Ishikawa (cell line): ENCODE measurements at regions not wholly inside any gene's neighbourhood (a gene's known extent, or its start where the extent isn't known, plus 50 kb on each side); places are given as distances from the start of the nearest gene placed in this dataset.

ENCODE experiments used
- CEBPB ChIP-seq: IDR thresholded peaks from 2 replicates; pipeline ENCODE4 v1.6.1; 2012
- CREB1 ChIP-seq: IDR thresholded peaks from 2 replicates; pipeline ENCODE4 v1.6.1; 2012; ENCODE audit warnings: low read depth
- EGR1 ChIP-seq: IDR thresholded peaks from 2 replicates; pipeline ENCODE4 v1.6.1; 2012
- EP300 ChIP-seq: IDR thresholded peaks from 2 replicates; pipeline ENCODE4 v1.6.1; 2012; ENCODE audit warnings: borderline replicate concordance
- FOXM1 ChIP-seq: IDR thresholded peaks from 2 replicates; pipeline ENCODE4 v1.6.1; 2012; ENCODE audit warnings: low read depth, borderline replicate concordance
- MAX ChIP-seq: IDR thresholded peaks from 2 replicates; pipeline ENCODE4 v1.6.1; 2012
- NFIC ChIP-seq: IDR thresholded peaks from 2 replicates; pipeline ENCODE4 v1.6.1; 2012
- RAD21 ChIP-seq: IDR thresholded peaks from 2 replicates; pipeline ENCODE4 v1.6.1; 2012; ENCODE audit warnings: low read depth
- REST ChIP-seq: IDR thresholded peaks from 2 replicates; pipeline ENCODE4 v1.6.1; 2012; ENCODE audit warnings: low read depth, mild to moderate bottlenecking
- TAF1 ChIP-seq: IDR thresholded peaks from 2 replicates; pipeline ENCODE4 v1.6.1; 2012; ENCODE audit warnings: low read depth, mild to moderate bottlenecking
- TCF12 ChIP-seq: IDR thresholded peaks from 2 replicates; pipeline ENCODE4 v1.6.1; 2012; ENCODE audit warnings: low read depth
- TEAD4 ChIP-seq: IDR thresholded peaks from 2 replicates; pipeline ENCODE4 v1.6.1; 2012
- USF1 ChIP-seq: IDR thresholded peaks from 2 replicates; pipeline ENCODE4 v1.6.1; 2012
- YY1 ChIP-seq: IDR thresholded peaks from 2 replicates; pipeline ENCODE4 v1.6.1; 2012; ENCODE audit warnings: low read depth
- ZBTB7A ChIP-seq: IDR thresholded peaks from 2 replicates; pipeline ENCODE4 v1.6.1; 2012; ENCODE audit warnings: low read depth

- TF ChIP-seq TEAD4 (peak; percentile 70), YY1 (no peak), USF1 (0 out of 2 replicates have a peak, but pooled peaks have one; percentile 6), NFIC (no peak), TCF12 (peak; percentile 72), ZBTB7A (no peak), FOXM1 (peak; percentile 46; the same call in 1 of the 2 replicates), MAX (no peak), CEBPB (no peak), REST (no peak), EP300 (peak; percentile 73; the same call in 1 of the 2 replicates), TAF1 (no peak), CREB1 (no peak), EGR1 (no peak), RAD21 (no peak)
Measured at GRCh38 chr2:122255924-122256323, 500.5 kb downstream of the TSN start.

GRCh38 chr2:122261911-122262310 lies 506.5 kb downstream of the TSN start:
- no peak for TF ChIP-seq EGR1
- TF ChIP-seq NFIC, result no peak
- TF ChIP-seq RAD21, result no peak
- no peak for TF ChIP-seq ZBTB7A
- no peak for TF ChIP-seq MAX
- TF ChIP-seq TAF1, result no peak
- TF ChIP-seq FOXM1, result no peak

GRCh38 chr2:122263746-122264145 lies 508.3 kb downstream of the TSN start:
- TF ChIP-seq TCF12 (no peak), YY1 (no peak), USF1 (no peak), NFIC (no peak), EP300 (no peak), TAF1 (no peak), EGR1 (no peak), FOXM1 (no peak), RAD21 (no peak), CEBPB (no peak), ZBTB7A (no peak), TEAD4 (no peak), CREB1 (no peak), MAX (no peak)

- TF ChIP-seq MAX (no peak), TEAD4 (no peak), EP300 (no peak), TAF1 (no peak), FOXM1 (no peak), RAD21 (no peak), TCF12 (no peak), ZBTB7A (no peak), CREB1 (no peak), EGR1 (no peak)
Measured at GRCh38 chr2:122266636-122267035, 511.2 kb downstream of the TSN start.

GRCh38 chr2:122267947-122268346 lies 512.5 kb downstream of the TSN start:
- TF ChIP-seq CREB1 (no peak), TAF1 (no peak), TCF12 (no peak), NFIC (no peak), REST (no peak), RAD21 (no peak), CEBPB (no peak), EP300 (no peak), TEAD4 (no peak), ZBTB7A (no peak), EGR1 (no peak), YY1 (no peak)

- TF ChIP-seq EGR1, result no peak
- TF ChIP-seq MAX, result no peak
- no peak for TF ChIP-seq YY1
- TF ChIP-seq TEAD4, result no peak
- TF ChIP-seq REST, result no peak
- no peak for TF ChIP-seq CREB1
Measured at GRCh38 chr2:122273785-122274419, 518.5 kb downstream of the TSN start.
